H1 (cell line): ENCODE measurements at regions not wholly inside any gene's neighbourhood (a gene's known extent, or its start where the extent isn't known, plus 50 kb on each side); places are given as distances from the start of the nearest gene placed in this dataset.

Source experiments
- CTCF ChIA-PET: fragments of 300-600 bp; sonication (Branson Sonifier 250); formaldehyde crosslinking; loops from one replicate; lab custom pipeline; 2021; ENCODE audit not compliant: partially characterized antibody; lab: Charles Lee
- POLR2A ChIA-PET: fragments of 300-600 bp; sonication (Branson Sonifier 250); formaldehyde crosslinking; loops from one replicate; lab custom pipeline; 2021; ENCODE audit warnings: inconsistent platforms; ENCODE audit not compliant: partially characterized antibody; lab: Charles Lee
- DNase-seq, 2 experiments: peaks; one replicate each; pipeline versions ENCODE4 v3.0.0 to v3.0.0-alpha.2; 2010 to 2022; ENCODE audit warnings: low spot score in 2 of 2, low read depth in 1 of 2, mixed read lengths in 1 of 2
- FAIRE-seq: peaks from 2 replicates; lab custom pipeline; 2011; peaks lifted over from hg19 to GRCh38; lab: Jason Lieb, UNC
- H2AFZ ChIP-seq: 2 replicates; pipeline ENCODE4 v1.8.1; 2012; ENCODE audit warnings: low read length, inconsistent platforms
- H2AK5ac ChIP-seq: 2 replicates; pipeline ENCODE4 v1.6.1; 2013; ENCODE audit warnings: low read depth, low read length
- H2BK120ac ChIP-seq: replicated peaks from 2 replicates; pipeline ENCODE3; 2013; ENCODE audit warnings: low read depth, low read length, inconsistent platforms
- H2BK12ac ChIP-seq: 2 replicates; pipeline ENCODE4 v1.6.1; 2013; ENCODE audit warnings: low read depth, low read length
- H2BK15ac ChIP-seq: 2 replicates; pipeline ENCODE4 v1.6.1; 2013; ENCODE audit warnings: low read length
- H2BK20ac ChIP-seq: 2 replicates; pipeline ENCODE4 v1.6.1; 2013; ENCODE audit warnings: low read length
- H2BK5ac ChIP-seq: 2 replicates; pipeline ENCODE4 v1.6.1; 2013; ENCODE audit warnings: low read depth, low read length
- H3K14ac ChIP-seq: 2 replicates; pipeline ENCODE4 v1.6.1; 2013; ENCODE audit warnings: inconsistent platforms; ENCODE audit not compliant: insufficient read length
- H3K18ac ChIP-seq: 2 replicates; pipeline ENCODE4 v1.6.1; 2013; ENCODE audit warnings: low read length; ENCODE audit errors: extremely low read depth
- H3K23ac ChIP-seq: 2 replicates; pipeline ENCODE4 v1.6.1; 2013; ENCODE audit warnings: inconsistent platforms; ENCODE audit not compliant: insufficient read length
- H3K23me2 ChIP-seq: 2 replicates; pipeline ENCODE4 v1.6.1; 2013; ENCODE audit warnings: low read depth, low read length
- H3K27ac ChIP-seq: 2 replicates; pipeline ENCODE4 v1.6.1; 2011; ENCODE audit warnings: low read depth, low read length, inconsistent platforms
- H3K27me3 ChIP-seq, 4 experiments: replicated peaks in 1 of 4; 1 replicate in 1 of 4; 2 replicates in 3 of 4; pipeline versions ENCODE4 v1.6.1 to v1.8.1; 2011 to 2013; ENCODE audit warnings: low read length in 3 of 4, mild to moderate bottlenecking in 3 of 4, inconsistent platforms in 2 of 4, mixed read lengths in 2 of 4, moderate library complexity in 1 of 4; ENCODE audit not compliant: control insufficient read depth in 3 of 4, insufficient read depth in 3 of 4; ENCODE audit errors: extremely low read depth in 1 of 4
- H3K36me3 ChIP-seq, 4 experiments: 2 replicates each; pipeline versions ENCODE4 v1.6.1 to v1.8.1; 2011 to 2013; ENCODE audit warnings: mild to moderate bottlenecking in 4 of 4, low read length in 3 of 4, moderate library complexity in 2 of 4, control low read depth in 1 of 4, inconsistent platforms in 1 of 4; ENCODE audit not compliant: insufficient read depth in 4 of 4, control insufficient read depth in 2 of 4
- H3K4ac ChIP-seq: replicated peaks from 2 replicates; pipeline ENCODE3; 2013; ENCODE audit warnings: low read length, low read depth, mixed read lengths, inconsistent platforms; ENCODE audit not compliant: insufficient read length
- H3K4me1 ChIP-seq, 4 experiments: replicated peaks in 1 of 4; 1 replicate in 1 of 4; 2 replicates in 3 of 4; pipeline versions ENCODE4 v1.6.1 to v1.8.1; 2011 to 2013; ENCODE audit warnings: low read length in 3 of 4, inconsistent platforms in 2 of 4, mixed read lengths in 1 of 4; ENCODE audit not compliant: insufficient read depth in 4 of 4, control insufficient read depth in 3 of 4
- H3K4me2 ChIP-seq, 2 experiments: 2 replicates each; pipeline versions ENCODE4 v1.6.1 to v1.8.1; 2011 to 2013; ENCODE audit warnings: low read depth in 2 of 2, low read length in 2 of 2, control low read depth in 1 of 2, inconsistent platforms in 1 of 2, mild to moderate bottlenecking in 1 of 2; ENCODE audit not compliant: insufficient read depth in 1 of 2
- H3K4me3 ChIP-seq, 4 experiments: fragments of 200-600, 300-600 bp in 1 of 4; sonication (generic), shearing (Covaris generic), sonication (Bioruptor Twin) in 1 of 4; 2 replicates each; pipeline versions ENCODE4 v1.5.1 to v1.8.1; 2011 to 2016; ENCODE audit warnings: low read length in 4 of 4, low read depth in 3 of 4, control low read depth in 2 of 4, inconsistent platforms in 2 of 4, mild to moderate bottlenecking in 2 of 4, mixed read lengths in 1 of 4, moderate library complexity in 1 of 4; ENCODE audit not compliant: insufficient read depth in 2 of 4; ENCODE audit errors: extremely low read depth in 1 of 4
- H3K56ac ChIP-seq: replicated peaks from 2 replicates; pipeline ENCODE3; 2013; ENCODE audit warnings: low read depth, mild to moderate bottlenecking, mixed read lengths, low read length, inconsistent platforms; ENCODE audit not compliant: insufficient read length
- H3K79me1 ChIP-seq: 2 replicates; pipeline ENCODE4 v1.6.1; 2013; ENCODE audit warnings: low read depth, low read length, control low read depth
- H3K79me2 ChIP-seq, 2 experiments: 2 replicates each; pipeline versions ENCODE4 v1.6.1 to v1.8.1; 2012 to 2013; ENCODE audit warnings: low read length in 2 of 2, mild to moderate bottlenecking in 2 of 2, inconsistent platforms in 1 of 2; ENCODE audit not compliant: insufficient read depth in 2 of 2, control insufficient read depth in 1 of 2
- H3K9ac ChIP-seq, 4 experiments: replicated peaks in 1 of 4; 1 replicate in 1 of 4; 2 replicates in 3 of 4; pipeline versions ENCODE4 v1.6.1 to v1.8.1; 2011 to 2013; ENCODE audit warnings: low read depth in 3 of 4, low read length in 3 of 4, control low read depth in 2 of 4, mild to moderate bottlenecking in 2 of 4, moderate library complexity in 2 of 4, inconsistent platforms in 1 of 4; ENCODE audit errors: extremely low read depth in 1 of 4
- H3K9me3 ChIP-seq, 2 experiments: 2 replicates each; pipeline versions ENCODE4 v1.6.1 to v1.8.1; 2012 to 2013; ENCODE audit warnings: mild to moderate bottlenecking in 2 of 2, moderate library complexity in 2 of 2, control low read depth in 1 of 2, inconsistent platforms in 1 of 2, low read depth in 1 of 2, low read length in 1 of 2, mixed read lengths in 1 of 2; ENCODE audit not compliant: insufficient read depth in 2 of 2
- H4K20me1 ChIP-seq, 2 experiments: replicated peaks in 1 of 2; 2 replicates each; pipeline versions ENCODE3 to v1.8.1; 2011 to 2013; ENCODE audit warnings: inconsistent platforms in 2 of 2, low read length in 2 of 2, mild to moderate bottlenecking in 1 of 2; ENCODE audit not compliant: insufficient read depth in 2 of 2, control insufficient read depth in 1 of 2
- H4K5ac ChIP-seq: 2 replicates; pipeline ENCODE4 v1.6.1; 2013; ENCODE audit warnings: low read length, low read depth, mixed read lengths, inconsistent platforms; ENCODE audit not compliant: insufficient read length
- H4K8ac ChIP-seq: 2 replicates; pipeline ENCODE4 v1.8.0; 2013; ENCODE audit warnings: mild to moderate bottlenecking, moderate library complexity, low read length, inconsistent platforms; ENCODE audit not compliant: insufficient read depth; ENCODE audit errors: extremely low read depth
- H4K91ac ChIP-seq: replicated peaks from 2 replicates; pipeline ENCODE3; 2013; ENCODE audit warnings: low read length, mixed read lengths, inconsistent platforms; ENCODE audit not compliant: insufficient read length
- ATF3 ChIP-seq: IDR thresholded peaks from 2 replicates; pipeline ENCODE4 v1.6.1; 2011; ENCODE audit warnings: low read depth, mild to moderate bottlenecking, low read length; ENCODE audit not compliant: insufficient read depth
- BCL11A ChIP-seq, 2 experiments: IDR thresholded peaks; one replicate each; pipeline ENCODE4 v1.6.1; 2011; ENCODE audit warnings: low read depth in 2 of 2, low read length in 2 of 2, mild to moderate bottlenecking in 2 of 2
- CHD2 ChIP-seq: IDR thresholded peaks from 2 replicates; pipeline ENCODE4 v1.6.1; 2012; ENCODE audit warnings: low read length, improper control_type of control experiment
- CREB1 ChIP-seq: IDR thresholded peaks from 2 replicates; pipeline ENCODE4 v1.6.1; 2012; ENCODE audit warnings: inconsistent platforms
- EGR1 ChIP-seq: IDR thresholded peaks from 2 replicates; pipeline ENCODE4 v1.6.1; 2011; ENCODE audit warnings: low read depth, low read length, borderline replicate concordance
- EP300 ChIP-seq, 2 experiments: IDR thresholded peaks; 1 replicate in 1 of 2; 2 replicates in 1 of 2; pipeline ENCODE4 v1.6.1; 2011 to 2012; ENCODE audit warnings: low read depth in 2 of 2, low read length in 2 of 2, mild to moderate bottlenecking in 2 of 2, borderline replicate concordance in 1 of 2, inconsistent platforms in 1 of 2, moderate library complexity in 1 of 2
- EZH2 ChIP-seq: fragments of 200-600 bp; sonication (generic); IDR thresholded peaks from 2 replicates; pipeline ENCODE4 v1.7.1; 2012; ENCODE audit warnings: low read depth, mild to moderate bottlenecking, moderate library complexity, low read length, inconsistent platforms; ENCODE audit not compliant: severe bottlenecking
- HDAC2 ChIP-seq, 2 experiments: fragments of 300-600 bp in 1 of 2; sonication (generic) in 1 of 2; IDR thresholded peaks; 2 replicates each; pipeline ENCODE4 v1.6.1; 2011 to 2012; ENCODE audit warnings: low read depth in 2 of 2, low read length in 2 of 2, mild to moderate bottlenecking in 2 of 2, moderate library complexity in 2 of 2, borderline replicate concordance in 1 of 2, inconsistent platforms in 1 of 2
- KDM1A ChIP-seq: fragments of 200-600, 300-600 bp; sonication (generic); IDR thresholded peaks from 2 replicates; pipeline ENCODE4 v1.7.1; 2016; ENCODE audit warnings: mild to moderate bottlenecking, low read length, borderline replicate concordance
- POLR2A ChIP-seq, 2 experiments: IDR thresholded peaks; 1 replicate in 1 of 2; 2 replicates in 1 of 2; pipeline ENCODE4 v1.6.1; 2011; ENCODE audit warnings: low read depth in 2 of 2, low read length in 2 of 2, mild to moderate bottlenecking in 2 of 2; ENCODE audit errors: control extremely low read depth in 1 of 2
- RBBP5 ChIP-seq: IDR thresholded peaks from 2 replicates; pipeline ENCODE4 v1.7.1; 2012; ENCODE audit warnings: low read depth, mild to moderate bottlenecking, inconsistent platforms, low read length, moderate library complexity, borderline replicate concordance
- RFX5 ChIP-seq: IDR thresholded peaks from 2 replicates; pipeline ENCODE4 v1.6.1; 2011; ENCODE audit warnings: low read depth, low read length, improper control_type of control experiment, borderline replicate concordance
- TCF12 ChIP-seq: IDR thresholded peaks from 2 replicates; pipeline ENCODE4 v1.6.1; 2011; ENCODE audit warnings: low read depth, mild to moderate bottlenecking, low read length
- TEAD4 ChIP-seq: IDR thresholded peaks from 2 replicates; pipeline ENCODE4 v1.6.1; 2012; ENCODE audit warnings: low read depth, low read length, inconsistent platforms, mixed read lengths
- WGBS, 2 experiments: shearing (Covaris generic) in 1 of 2; methylation state at CpG; one replicate each; pipeline versions ENCODE4 v1.1.6 to v1.1.7; 2013 to 2015; ENCODE audit warnings: low lambda C conversion rate in 2 of 2, mixed read lengths in 2 of 2, inconsistent platforms in 1 of 2, low coverage in 1 of 2, missing lambda C conversion rate in 1 of 2; ENCODE audit not compliant: insufficient replicate concordance in 2 of 2, insufficient coverage in 1 of 2, insufficient read length in 1 of 2; ENCODE audit errors: extremely low coverage in 1 of 2, missing lambda C conversion rate in 1 of 2; 5-methylcytosine and 5-hydroxymethylcytosine counted together
- TF ChIP-seq, protein P1 (sequence below): IDR thresholded peaks from 2 replicates; pipeline ENCODE4 v1.6.1; 2012; ENCODE audit warnings: inconsistent platforms

DNA sequence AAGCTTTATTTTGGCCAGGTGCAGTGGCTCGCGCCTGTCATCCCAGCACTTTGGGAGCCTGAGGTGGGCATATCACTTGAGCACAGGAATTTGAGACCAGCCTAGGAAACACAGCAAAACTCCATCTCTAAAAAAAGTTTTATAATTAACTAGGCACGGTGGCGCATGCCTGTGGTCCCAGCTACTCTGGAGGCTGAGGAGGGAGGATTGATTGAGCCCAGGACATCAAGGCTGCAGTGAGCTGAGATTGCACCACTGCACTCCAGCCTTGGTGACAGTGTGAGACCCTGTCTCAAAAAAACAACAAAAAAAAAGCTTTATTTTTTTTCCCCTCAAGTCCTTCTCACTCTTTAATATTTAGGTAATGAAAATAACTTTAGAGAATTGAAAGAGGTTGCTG is 100.8 kb upstream of the CMC1 start:
- H3K4me2 ChIP-seq: no peak overlapping the region
- no peak overlapping the region for H3K27ac ChIP-seq
- no peaks in the 10 kb centered on the region for H3K36me3 ChIP-seq
- no peaks in the 10 kb centered on the region for H3K23me2 ChIP-seq
- H3K23ac ChIP-seq: no peak overlapping the region
- DNase-seq (no peak), FAIRE-seq (no peak)
- H3K18ac ChIP-seq: no peak overlapping the region
- H2BK5ac ChIP-seq: no peak overlapping the region
- no peaks in the 10 kb centered on the region for H4K20me1 ChIP-seq
- H3K4me3 ChIP-seq: no peak overlapping the region
- H3K56ac ChIP-seq: no peak overlapping the region
- no peak overlapping the region for H2BK12ac ChIP-seq
- H3K4ac ChIP-seq: no peak overlapping the region
- no peak overlapping the region for H3K9ac ChIP-seq
- H3K27me3 ChIP-seq: no peaks in the 10 kb centered on the region
- no peaks in the 10 kb centered on the region for H3K4me1 ChIP-seq
- H2BK20ac ChIP-seq: no peak overlapping the region
- H3K9me3 ChIP-seq: no peaks in the 10 kb centered on the region
- no peak overlapping the region for H4K5ac ChIP-seq
- ChIA-PET CTCF (no interaction called here), POLR2A (no interaction called here)
- no peak overlapping the region for H2AFZ ChIP-seq
- H2BK15ac ChIP-seq: no peak overlapping the region
- H3K14ac ChIP-seq: no peak overlapping the region
- H4K8ac ChIP-seq: no peak overlapping the region
- no peaks in the 10 kb centered on the region for H3K79me1 ChIP-seq
- H3K79me2 ChIP-seq: no peaks in the 10 kb centered on the region
- 96% methylated on average over 4 of the region's 4 CpGs; no CpG with 5 or more reads in 1 of the 2 experiments for WGBS, 2 experiments
- no peak overlapping the region for H2AK5ac ChIP-seq
- no peak overlapping the region for H2BK120ac ChIP-seq
- no peak overlapping the region for H4K91ac ChIP-seq
- no peak for TF ChIP-seq TEAD4
- TF ChIP-seq RFX5: no peak
- no peak for TF ChIP-seq ATF3
- TF ChIP-seq CHD2: no peak
- TF ChIP-seq EP300 (IDR thresholded peaks at IDR 0.05; ENCODE audit: borderline replicate concordance in 1 of 2, low read depth in 2 of 2, low read length in 2 of 2): no peak
- no peak for TF ChIP-seq POLR2A (IDR thresholded peaks at IDR 0.05; ENCODE audit: control extremely low read depth in 1 of 2, low read depth in 2 of 2, low read length in 2 of 2)
- no peak for TF ChIP-seq BCL11A (IDR thresholded peaks at IDR 0.05; ENCODE audit: low read depth in 2 of 2, low read length in 2 of 2)
- no peak for TF ChIP-seq CREB1
- no peak for TF ChIP-seq RBBP5
- TF ChIP-seq, protein P1, sequence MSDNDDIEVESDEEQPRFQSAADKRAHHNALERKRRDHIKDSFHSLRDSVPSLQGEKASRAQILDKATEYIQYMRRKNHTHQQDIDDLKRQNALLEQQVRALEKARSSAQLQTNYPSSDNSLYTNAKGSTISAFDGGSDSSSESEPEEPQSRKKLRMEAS: no peak
- TF ChIP-seq EZH2: no peak
- no peak for TF ChIP-seq EGR1
- no peak for TF ChIP-seq TCF12
- no peak for TF ChIP-seq KDM1A
- no peak for TF ChIP-seq HDAC2 (IDR thresholded peaks at IDR 0.05; ENCODE audit: borderline replicate concordance in 1 of 2, low read depth in 2 of 2, low read length in 2 of 2)
